ENCODE measurements at regions not wholly inside any gene's neighbourhood (a gene's known extent, or its start where the extent isn't known, plus 50 kb on each side); places are given as distances from the start of the nearest gene placed in this dataset.

- DNase-seq (ENCODE audit: low read depth in 4 of 4, low spot score in 3 of 4) = no peak
Measured at GRCh38 chr4:178672512-178672911, 1230.3 kb upstream of the AGA start.

DNA sequence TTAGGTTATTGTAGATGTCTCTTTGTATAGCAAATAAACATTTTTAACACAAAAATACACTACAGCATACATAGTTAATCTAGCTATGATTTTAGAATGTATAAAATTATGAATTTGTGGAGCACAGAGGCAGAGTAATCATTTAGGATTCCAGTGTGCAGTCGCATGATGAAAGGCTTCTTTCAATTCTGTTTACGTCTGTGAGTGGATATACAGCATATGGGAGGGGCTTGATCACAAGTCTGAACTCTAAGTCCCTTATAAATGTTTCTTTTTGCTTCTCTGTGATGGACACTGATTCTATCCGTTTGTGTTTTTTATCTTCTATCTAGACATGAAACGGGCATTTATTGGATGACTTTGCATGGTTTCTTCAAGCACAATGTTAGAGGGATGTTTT is 1239.6 kb upstream of the AGA start:
- no peak for DNase-seq (ENCODE audit: low read depth in 4 of 4, low spot score in 3 of 4)

- no peak for DNase-seq (ENCODE audit: low read depth in 4 of 4, low spot score in 3 of 4)
Measured at GRCh38 chr4:178689926-178690325, 1247.7 kb upstream of the AGA start.

DNA sequence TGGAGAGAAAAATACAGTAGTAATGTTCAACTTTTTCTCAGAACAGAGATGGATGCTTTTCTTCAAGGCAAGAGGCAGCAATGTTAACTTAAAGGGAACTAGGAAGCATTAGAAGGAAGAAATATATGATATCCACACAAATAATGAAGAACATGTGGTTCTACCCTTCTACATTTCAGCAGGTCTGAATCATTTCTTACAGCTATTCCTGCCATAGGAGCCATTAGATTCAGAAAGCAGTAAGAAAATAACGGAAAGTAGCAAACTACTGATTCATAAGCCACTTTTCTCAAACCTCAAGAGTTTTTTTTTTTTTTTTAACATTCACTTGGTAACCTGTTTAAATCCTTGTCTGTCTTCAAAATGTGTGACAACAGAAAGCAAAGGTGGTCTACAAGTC is 1251.6 kb upstream of the AGA start:
- no peak for DNase-seq (ENCODE audit: low read depth in 4 of 4, low spot score in 3 of 4)

DNA sequence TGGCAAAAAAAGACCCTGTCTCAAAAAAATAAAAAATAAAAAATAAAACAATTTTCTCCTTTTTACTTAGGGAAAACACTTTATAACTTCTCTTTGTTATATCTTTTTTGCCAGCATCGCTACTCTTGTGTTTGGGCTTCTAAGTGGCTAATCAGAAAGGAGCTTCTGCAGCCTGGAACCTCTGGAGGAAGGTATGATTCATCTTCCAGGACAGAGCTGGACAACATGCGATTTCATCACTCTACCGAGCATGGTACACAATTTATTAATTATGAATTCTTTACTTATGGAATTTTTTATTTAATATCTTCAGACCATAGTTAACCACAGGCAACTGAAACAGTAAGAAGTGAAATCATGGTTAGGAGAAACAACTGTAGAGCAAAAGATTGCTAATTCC is 1254.3 kb upstream of the AGA start:
- DNase-seq (ENCODE audit: low read depth in 4 of 4, low spot score in 3 of 4) = no peak

GRCh38 chr4:178712486-178712885 is 1270.2 kb upstream of the AGA start:
- no peak for DNase-seq (ENCODE audit: low read depth in 4 of 4, low spot score in 3 of 4)

DNA sequence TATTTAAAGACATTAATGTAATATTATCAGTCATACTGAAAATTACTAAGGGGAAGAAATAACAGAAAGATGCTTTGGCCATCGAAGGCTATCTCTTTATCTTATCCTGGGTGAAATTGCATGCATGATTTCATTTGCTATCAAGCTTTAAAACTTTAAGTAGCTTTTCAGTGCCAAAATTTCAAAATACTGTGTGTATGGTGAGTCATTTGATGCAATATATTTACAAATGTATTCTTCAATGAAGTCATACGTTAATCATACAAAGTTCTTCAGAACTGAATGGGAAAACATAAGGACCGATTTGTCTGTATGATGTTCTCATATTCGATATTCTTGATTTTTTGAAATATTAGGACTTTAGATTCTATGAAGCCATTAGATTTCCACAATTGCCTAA is 1295.8 kb upstream of the AGA start:
- DNase-seq (ENCODE audit: low read depth in 4 of 4, low spot score in 3 of 4) = no peak

DNA sequence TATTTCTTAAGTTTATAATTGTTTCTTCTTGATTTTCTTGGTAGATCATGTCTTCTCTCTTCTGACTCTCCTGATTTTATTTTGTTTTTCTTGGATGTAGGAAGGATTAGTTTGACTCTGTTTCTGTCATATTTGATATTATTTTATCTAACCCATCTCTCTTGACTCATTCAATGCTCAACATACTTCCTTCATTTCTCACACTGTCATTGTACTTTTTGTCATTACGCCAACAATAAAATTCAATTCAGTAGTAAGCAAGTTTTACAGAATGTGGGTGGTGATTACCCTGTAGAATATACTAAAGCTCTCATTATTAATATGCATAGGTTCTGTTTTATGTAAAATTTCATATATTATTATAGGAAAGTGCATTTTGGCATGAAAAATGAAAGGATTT is 1303.0 kb upstream of the AGA start:
- no peak for DNase-seq (ENCODE audit: low read depth in 4 of 4, low spot score in 3 of 4)

DNA sequence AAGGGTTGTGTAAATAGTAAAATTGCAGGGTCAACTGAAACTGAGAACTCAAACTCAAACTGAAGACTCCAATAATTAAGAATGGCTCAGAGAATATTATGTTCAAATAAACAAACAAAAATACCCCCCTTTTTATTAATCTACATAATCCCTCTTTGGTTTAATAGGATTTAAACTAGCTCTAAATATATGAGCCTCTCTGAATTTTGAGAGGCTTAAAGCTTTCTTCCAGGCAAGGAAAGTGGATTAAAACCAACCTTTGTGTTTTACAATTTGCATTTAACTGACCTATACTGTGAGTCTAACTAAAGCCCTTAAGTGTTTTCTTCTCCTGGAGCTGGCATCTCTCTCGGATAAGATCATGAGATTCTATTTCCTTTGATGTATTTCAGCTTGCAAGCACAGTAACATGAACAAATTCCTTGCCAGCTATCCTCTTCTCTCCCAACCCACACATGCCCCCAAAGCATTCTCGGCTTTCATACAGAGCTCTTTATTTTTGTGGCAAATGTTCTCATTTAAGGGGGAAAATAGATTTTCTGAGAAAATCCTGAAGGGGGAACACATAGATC is 1310.8 kb upstream of the AGA start:
- no peak for DNase-seq (ENCODE audit: low read depth in 4 of 4, low spot score in 3 of 4)

GRCh38 chr4:178778496-178778895 is 1336.3 kb upstream of the AGA start:
- DNase-seq (ENCODE audit: low read depth in 4 of 4, low spot score in 3 of 4) = peak in 2 of 4 donors; percentile 3 to 5

GRCh38 chr4:178781779-178782178 is 1339.5 kb upstream of the AGA start:
- DNase-seq (ENCODE audit: low read depth in 4 of 4, low spot score in 3 of 4) = no peak

DNA sequence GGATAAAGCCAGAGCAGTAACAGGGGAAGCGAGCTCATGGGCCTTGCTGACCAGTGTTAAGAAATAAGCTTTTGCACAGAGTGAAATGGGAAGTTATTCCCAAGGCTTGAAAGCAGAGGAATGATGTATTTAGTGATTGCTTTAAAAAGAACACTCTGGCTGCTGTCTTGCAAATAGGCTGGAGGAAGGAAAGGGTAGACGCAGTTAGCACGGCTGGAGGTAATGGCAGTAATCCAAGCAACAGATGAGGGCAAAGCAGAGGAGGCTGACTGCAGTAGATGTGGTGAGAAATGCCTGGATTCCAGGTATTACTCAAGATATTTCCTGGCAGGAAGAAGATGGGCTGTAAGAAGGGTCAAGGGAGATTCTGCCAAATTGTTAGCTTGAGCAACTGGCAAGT is 1342.3 kb upstream of the AGA start:
- no peak for DNase-seq (ENCODE audit: low read depth in 4 of 4, low spot score in 3 of 4)

DNA sequence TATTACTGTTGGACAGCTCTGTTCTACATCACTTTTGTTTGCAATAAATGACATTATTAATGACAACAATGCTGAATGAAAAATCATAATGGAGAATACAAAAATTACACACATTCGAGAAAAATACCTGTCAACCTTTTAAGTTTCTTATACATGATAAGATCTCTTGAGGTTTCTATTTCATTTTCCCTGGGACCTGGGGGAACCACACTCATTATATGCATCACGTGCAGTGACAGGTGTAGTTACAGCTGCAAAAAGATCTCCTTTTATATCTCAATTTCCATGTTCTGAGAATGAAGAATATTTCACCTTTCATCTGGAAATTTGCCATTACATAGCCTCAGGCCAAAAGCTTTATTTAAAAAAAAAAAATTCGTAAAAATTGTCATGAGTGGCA is 1347.0 kb upstream of the AGA start:
- no peak for DNase-seq (ENCODE audit: low read depth in 4 of 4, low spot score in 3 of 4)

GRCh38 chr4:178799204-178799603 is 1357.0 kb upstream of the AGA start:
- DNase-seq (ENCODE audit: low read depth in 4 of 4, low spot score in 3 of 4) = no peak

DNA sequence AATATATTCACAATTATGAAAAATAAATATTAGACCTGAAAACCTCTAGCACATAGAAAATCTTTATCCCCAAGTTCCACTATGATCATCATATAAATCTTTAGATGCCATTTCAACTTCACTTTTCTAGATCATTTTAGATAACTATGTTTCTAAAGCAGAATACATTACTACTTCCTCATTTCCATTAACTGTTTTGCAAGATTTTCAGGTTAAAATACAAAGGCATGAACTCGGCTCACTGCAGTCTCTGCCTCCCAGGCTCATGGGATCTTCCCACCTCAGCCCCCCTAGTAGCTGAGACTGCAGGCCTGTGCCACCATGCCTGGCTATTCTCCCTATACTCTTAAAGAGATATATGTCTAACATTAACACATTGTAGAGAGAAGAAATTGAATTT is 1365.9 kb upstream of the AGA start:
- no peak for DNase-seq (ENCODE audit: low read depth in 4 of 4, low spot score in 3 of 4)

- DNase-seq (ENCODE audit: low read depth in 4 of 4, low spot score in 3 of 4) = no peak
Measured at GRCh38 chr4:178809921-178810320, 1367.7 kb upstream of the AGA start.

DNA sequence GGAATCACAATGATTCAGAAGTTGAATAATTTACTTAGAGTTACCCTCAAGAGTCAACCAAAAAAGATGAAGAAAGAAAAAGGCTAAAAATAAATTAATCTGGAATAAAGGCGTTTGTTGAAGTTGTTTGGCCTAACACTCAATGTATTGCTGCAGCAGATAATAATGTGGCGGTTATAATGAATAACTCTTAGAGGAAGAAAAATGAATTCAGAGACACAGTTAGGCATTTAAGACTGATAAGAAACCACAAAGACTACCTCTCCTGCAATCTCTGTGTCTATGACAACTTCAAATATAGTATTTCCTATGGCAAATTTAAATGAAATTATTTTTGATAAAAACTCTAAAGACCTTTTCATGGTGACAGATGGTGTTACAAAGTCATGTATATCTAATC is 1369.1 kb upstream of the AGA start:
- no peak for DNase-seq (ENCODE audit: low read depth in 4 of 4, low spot score in 3 of 4)

- DNase-seq (ENCODE audit: low read depth in 4 of 4, low spot score in 3 of 4) = no peak
Measured at GRCh38 chr4:178812866-178813265, 1370.6 kb upstream of the AGA start.

- no peak for DNase-seq (ENCODE audit: low read depth in 4 of 4, low spot score in 3 of 4)
Measured at GRCh38 chr4:178814908-178815307, 1372.7 kb upstream of the AGA start.

GRCh38 chr4:178823673-178824295 is 1381.5 kb upstream of the AGA start:
- DNase-seq (ENCODE audit: low read depth in 4 of 4, low spot score in 3 of 4) = no peak

DNA sequence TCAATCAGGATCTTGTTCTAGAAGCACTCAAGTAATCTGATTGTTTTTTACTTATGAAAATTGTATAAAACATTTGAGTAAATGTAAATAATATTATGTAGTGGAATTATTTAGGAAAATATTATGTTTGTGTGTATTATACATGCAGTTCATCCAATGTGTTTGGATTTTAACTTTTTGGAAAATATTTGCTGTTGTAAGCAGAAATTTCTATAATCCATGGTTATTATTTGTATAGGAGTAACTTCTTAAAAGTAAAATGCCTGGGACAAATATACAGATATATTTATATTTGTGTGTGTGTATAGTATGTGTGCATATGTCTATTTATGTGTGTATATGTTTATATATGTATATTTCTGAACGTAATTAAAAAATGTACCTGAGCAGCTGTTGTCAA is 1394.6 kb upstream of the AGA start:
- no peak for DNase-seq (ENCODE audit: low read depth in 4 of 4, low spot score in 3 of 4)

- DNase-seq (ENCODE audit: low read depth in 4 of 4, low spot score in 3 of 4) = no peak
Measured at GRCh38 chr4:178838776-178839175, 1396.5 kb upstream of the AGA start.
